ENCODE measurements at regions not wholly inside any gene's neighbourhood (a gene's known extent, or its start where the extent isn't known, plus 50 kb on each side); places are given as distances from the start of the nearest gene placed in this dataset.
"Not testable (repeated sequence)": the region's sequence is repeated elsewhere in the genome, so short reads cannot be mapped to it uniquely, and the experiment has no call there.

- no peak for DNase-seq
These were observed 63.6 kb upstream of the ZNF217 start for GRCh38 chr20:53657279-53657678.

GRCh38 chr20:53656293-53657202, 62.9 kb upstream of the ZNF217 start:
- no peak for DNase-seq

- DNase-seq = no peak
These were observed 62.1 kb upstream of the ZNF217 start for GRCh38 chr20:53655625-53656292.

- DNase-seq = peak; percentile 48
These were observed 61.4 kb upstream of the ZNF217 start for GRCh38 chr20:53654932-53655624.

GRCh38 chr20:53654521-53654920, 60.9 kb upstream of the ZNF217 start:
- DNase-seq = not testable (repeated sequence)

- DNase-seq = no peak
These were observed 59.3 kb upstream of the ZNF217 start for GRCh38 chr20:53652859-53653517.

- DNase-seq = no peak
These were observed 58.6 kb upstream of the ZNF217 start for GRCh38 chr20:53652090-53652858.

- not testable (repeated sequence) for DNase-seq
These were observed 55.9 kb upstream of the ZNF217 start for GRCh38 chr20:53649493-53649892.

- DNase-seq = no peak
These were observed 53.7 kb upstream of the ZNF217 start for GRCh38 chr20:53647286-53647821.

GRCh38 chr20:53646550-53646949, 52.9 kb upstream of the ZNF217 start:
- no peak for DNase-seq

GRCh38 chr20:53645582-53645897, 51.9 kb upstream of the ZNF217 start:
- no peak for DNase-seq

GRCh38 chr20:53644108-53644507, 50.5 kb upstream of the ZNF217 start:
- DNase-seq = not testable (repeated sequence)

Data from SIG-M5 (cell line).